Activated CD4-positive, alpha-beta T cell treated with anti-CD3 and anti-CD28 coated beads, Interleukin-2, amount 10 ng/mL, durations not matched to agents 7 days and 5 days (primary cell): ENCODE measurements at regions not wholly inside any gene's neighbourhood (a gene's known extent, or its start where the extent isn't known, plus 50 kb on each side); places are given as distances from the start of the nearest gene placed in this dataset.

Experiments used
- CTCF ChIA-PET: fragments of 350-600 bp; sonication (Branson Sonifier 250); formaldehyde crosslinking; loops from one replicate; lab custom pipeline; 2021; ENCODE audit warnings: antibody characterized with exemption; lab: Charles Lee
- POLR2A ChIA-PET: fragments of 350-600 bp; sonication (Branson Sonifier 250); formaldehyde crosslinking; loops from one replicate; lab custom pipeline; 2021; ENCODE audit warnings: antibody characterized with exemption; lab: Charles Lee
- DNase-seq: peaks from one replicate; pipeline ENCODE4 v3.0.0-alpha.2; 2020
- H3K27ac Mint-ChIP-seq: one replicate; pipeline ENCODE4 v1.8.0; 2021; ENCODE audit warnings: mild to moderate bottlenecking, moderate library complexity, mixed read lengths
- H3K27me3 Mint-ChIP-seq: one replicate; pipeline ENCODE4 v1.8.0; 2021; ENCODE audit warnings: mixed read lengths
- H3K36me3 Mint-ChIP-seq: one replicate; pipeline ENCODE4 v1.8.0; 2021; ENCODE audit warnings: low read depth, mixed read lengths
- H3K4me1 Mint-ChIP-seq: one replicate; pipeline ENCODE4 v1.8.0; 2021; ENCODE audit warnings: mixed read lengths
- H3K4me3 Mint-ChIP-seq: one replicate; pipeline ENCODE4 v1.8.0; 2021; ENCODE audit warnings: mild to moderate bottlenecking, moderate library complexity, mixed read lengths
- H3K9me3 Mint-ChIP-seq: one replicate; pipeline ENCODE4 v1.8.0; 2021; ENCODE audit warnings: mixed read lengths

DNA sequence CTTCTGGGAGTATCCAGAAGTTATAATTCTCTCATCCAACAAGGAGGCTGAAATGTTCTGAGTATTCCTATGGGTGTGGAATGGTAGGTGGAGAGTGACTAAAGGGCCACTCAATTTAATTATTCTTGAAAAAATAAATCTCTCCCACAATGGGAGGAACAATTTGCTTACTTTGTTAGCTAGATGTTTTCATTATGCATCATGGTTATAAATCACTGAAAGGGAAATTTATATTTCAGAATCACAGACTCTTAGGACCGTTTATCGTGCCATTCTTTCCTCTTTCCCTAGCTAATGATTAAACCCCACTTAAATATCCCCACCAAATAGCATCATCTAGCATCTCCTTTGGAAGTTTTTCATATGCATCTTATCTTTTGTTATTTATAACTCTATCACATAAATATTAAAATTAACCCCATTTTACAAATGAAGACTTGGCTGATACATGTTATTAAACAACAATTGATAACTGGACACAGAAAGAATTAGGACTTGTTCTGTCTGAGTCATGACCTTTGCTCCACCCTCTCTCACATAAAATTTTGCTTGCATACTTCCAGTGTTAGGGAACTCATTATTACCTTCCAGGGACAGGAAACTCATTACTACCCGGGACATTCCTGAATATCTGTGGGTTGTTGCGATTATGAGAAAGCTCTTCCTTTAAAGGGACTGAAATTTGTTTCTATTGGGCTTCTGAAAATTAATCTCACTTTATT is 94.9 kb upstream of the NMUR2 start:
- ChIA-PET POLR2A (no interaction called here), CTCF (no interaction called here)
- Mint-ChIP-seq H3K27me3 (peaks cover 16% of the 10 kb centered on the region), H3K4me3 (no peak overlapping the region), H3K27ac (no peak overlapping the region), H3K36me3 (no peaks in the 10 kb centered on the region), H3K9me3 (no peaks in the 10 kb centered on the region), H3K4me1 (no peaks in the 10 kb centered on the region)
- no peak for DNase-seq

DNA sequence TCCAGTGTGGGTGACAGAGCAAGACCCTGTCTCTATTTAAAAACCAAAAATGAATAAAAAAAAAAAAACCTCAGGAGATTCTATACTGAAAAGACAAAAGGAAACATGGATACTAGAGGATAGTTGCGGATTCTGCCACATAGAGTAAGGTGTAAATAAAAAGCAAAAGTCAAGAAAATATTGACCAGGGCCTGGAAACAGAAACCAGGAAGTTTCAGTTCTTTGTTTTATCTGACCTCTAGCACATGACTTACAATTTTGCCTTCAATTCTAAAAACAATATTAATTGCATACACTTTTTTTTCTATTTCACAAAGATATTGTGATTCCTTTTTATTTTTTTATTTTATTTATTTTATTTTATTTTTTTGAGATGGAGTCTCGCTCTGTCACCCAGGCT is 96.2 kb upstream of the NMUR2 start:
- CTCF ChIA-PET, result no interaction called here
- H3K9me3 Mint-ChIP-seq, result no peaks in the 10 kb centered on the region
- H3K27me3 Mint-ChIP-seq, result peaks cover 8% of the 10 kb centered on the region
- POLR2A ChIA-PET, result no interaction called here
- no peak overlapping the region for H3K27ac Mint-ChIP-seq
- no peak overlapping the region for H3K4me3 Mint-ChIP-seq
- DNase-seq, result no peak
- no peaks in the 10 kb centered on the region for H3K36me3 Mint-ChIP-seq
- H3K4me1 Mint-ChIP-seq, result no peaks in the 10 kb centered on the region

DNA sequence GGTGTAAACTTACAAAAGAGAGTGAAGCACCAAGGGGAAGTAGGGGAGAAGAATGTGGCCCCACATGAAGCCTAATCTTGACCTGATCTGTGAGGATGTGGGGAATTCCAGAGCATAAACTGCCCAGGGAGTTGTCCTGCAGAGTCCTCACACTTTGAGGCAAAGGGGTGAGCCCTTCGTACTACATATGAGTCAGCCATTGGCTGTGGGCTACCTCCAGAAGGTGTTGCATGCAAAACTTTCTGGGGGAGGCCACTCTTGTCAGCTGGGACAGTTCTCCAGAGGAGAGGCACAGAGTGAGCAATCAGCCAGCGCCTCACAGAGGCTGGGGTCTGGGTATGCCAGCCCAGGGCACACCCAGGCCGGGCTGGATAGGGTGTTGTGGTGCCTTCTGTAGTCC is 98.1 kb upstream of the NMUR2 start:
- POLR2A ChIA-PET, result no interaction called here
- no peaks in the 10 kb centered on the region for H3K4me1 Mint-ChIP-seq
- H3K4me3 Mint-ChIP-seq, result no peak overlapping the region
- H3K27ac Mint-ChIP-seq, result no peak overlapping the region
- no peaks in the 10 kb centered on the region for H3K36me3 Mint-ChIP-seq
- no peaks in the 10 kb centered on the region for H3K9me3 Mint-ChIP-seq
- H3K27me3 Mint-ChIP-seq, result peaks cover 9% of the 10 kb centered on the region
- CTCF ChIA-PET, result interaction anchor here (1.4 kb wide), 1 partner anchor 11 kb away, joined by 3 read pairs; no protein-coding TSS in a partner anchor
- no peak for DNase-seq

GRCh38 chr5:152505442-152506042 is 100.5 kb upstream of the NMUR2 start:
- H3K27ac Mint-ChIP-seq, result no peak overlapping the region
- H3K4me3 Mint-ChIP-seq, result no peak overlapping the region
- H3K9me3 Mint-ChIP-seq, result no peaks in the 10 kb centered on the region
- no peaks in the 10 kb centered on the region for H3K36me3 Mint-ChIP-seq
- no peaks in the 10 kb centered on the region for H3K4me1 Mint-ChIP-seq
- POLR2A ChIA-PET, result no interaction called here
- peak; percentile 58 for DNase-seq
- CTCF ChIA-PET, result interaction anchor here (1.0 kb wide), 1 partner anchor 9 kb away, joined by 4 read pairs; no protein-coding TSS in a partner anchor
- H3K27me3 Mint-ChIP-seq, result peaks cover 16% of the 10 kb centered on the region

- no peak for DNase-seq
- Mint-ChIP-seq H3K27me3 (peaks cover 22% of the 10 kb centered on the region), H3K27ac (no peak overlapping the region), H3K36me3 (no peaks in the 10 kb centered on the region), H3K4me3 (no peak overlapping the region), H3K4me1 (no peaks in the 10 kb centered on the region), H3K9me3 (no peaks in the 10 kb centered on the region)
- ChIA-PET CTCF (no interaction called here), POLR2A (no interaction called here)
These were observed 106.0 kb upstream of the NMUR2 start for GRCh38 chr5:152511120-152511519.

- no peak overlapping the region for H3K27ac Mint-ChIP-seq
- no peak for DNase-seq
- CTCF ChIA-PET, result no interaction called here
- H3K27me3 Mint-ChIP-seq, result peaks cover 25% of the 10 kb centered on the region
- POLR2A ChIA-PET, result no interaction called here
- no peaks in the 10 kb centered on the region for H3K9me3 Mint-ChIP-seq
- H3K36me3 Mint-ChIP-seq, result no peaks in the 10 kb centered on the region
- H3K4me3 Mint-ChIP-seq, result no peak overlapping the region
- H3K4me1 Mint-ChIP-seq, result no peaks in the 10 kb centered on the region
These were observed 106.6 kb upstream of the NMUR2 start for GRCh38 chr5:152511531-152512132.

- no peaks in the 10 kb centered on the region for H3K9me3 Mint-ChIP-seq
- POLR2A ChIA-PET, result no interaction called here
- H3K4me3 Mint-ChIP-seq, result no peak overlapping the region
- DNase-seq, result peak; percentile 13
- no peak overlapping the region for H3K27ac Mint-ChIP-seq
- H3K36me3 Mint-ChIP-seq, result no peaks in the 10 kb centered on the region
- H3K27me3 Mint-ChIP-seq, result peaks cover 23% of the 10 kb centered on the region
- CTCF ChIA-PET, result interaction anchor here (0.6 to 1.4 kb wide), 2 partner anchors 10 to 69 kb away, joined by 3 to 4 read pairs; no protein-coding TSS in a partner anchor
- H3K4me1 Mint-ChIP-seq, result no peaks in the 10 kb centered on the region
These were observed 109.8 kb upstream of the NMUR2 start for GRCh38 chr5:152514827-152515397.

GRCh38 chr5:152523964-152524363 is 118.9 kb upstream of the NMUR2 start:
- DNase-seq, result no peak
- H3K27ac Mint-ChIP-seq, result no peak overlapping the region
- CTCF ChIA-PET, result no interaction called here
- no peaks in the 10 kb centered on the region for H3K9me3 Mint-ChIP-seq
- no peak overlapping the region for H3K4me3 Mint-ChIP-seq
- POLR2A ChIA-PET, result no interaction called here
- H3K27me3 Mint-ChIP-seq, result peaks cover 10% of the 10 kb centered on the region
- peaks cover 2% of the 10 kb centered on the region for H3K36me3 Mint-ChIP-seq
- peaks cover 22% of the 10 kb centered on the region for H3K4me1 Mint-ChIP-seq

DNA sequence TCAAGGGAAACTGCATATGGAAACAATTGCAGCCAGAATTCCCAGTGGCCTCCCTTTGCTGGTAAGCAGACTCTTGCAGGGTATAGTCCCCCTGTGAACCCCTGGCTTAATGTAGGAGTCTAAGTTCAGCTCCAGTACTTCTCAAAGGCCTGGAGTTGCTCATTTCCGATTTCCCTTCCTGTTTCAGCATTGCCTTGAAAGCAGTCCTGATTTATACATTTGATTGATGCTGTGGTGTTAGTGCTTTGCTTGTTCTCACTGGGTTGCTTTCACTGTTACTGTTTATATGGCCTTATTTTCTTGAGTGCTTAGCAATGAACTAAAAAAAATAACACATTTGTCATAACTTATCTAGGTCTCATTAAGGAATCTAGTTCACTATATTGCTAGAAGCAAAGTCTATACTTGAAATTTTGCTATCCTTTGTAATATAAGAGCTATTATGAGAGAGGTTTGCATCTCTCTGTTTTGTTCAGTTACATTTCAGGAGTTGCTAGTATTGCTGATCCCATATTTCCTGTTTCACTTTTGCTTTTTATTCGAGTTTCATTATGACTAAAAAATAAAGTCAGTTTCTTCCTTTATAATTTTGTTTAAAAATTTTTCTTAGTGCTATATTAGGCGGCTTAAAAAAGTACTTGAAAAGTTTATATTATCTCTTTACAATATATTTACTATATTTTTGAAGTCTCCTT is 122.4 kb upstream of the NMUR2 start:
- ChIA-PET POLR2A (no interaction called here), CTCF (interaction anchor here (1.1 kb wide), 1 partner anchor 729 kb away, joined by 3 read pairs; no protein-coding TSS in a partner anchor)
- Mint-ChIP-seq H3K9me3 (no peaks in the 10 kb centered on the region), H3K27ac (peak overlapping the region; percentile 88), H3K27me3 (peaks cover 10% of the 10 kb centered on the region), H3K4me1 (peaks cover 22% of the 10 kb centered on the region), H3K36me3 (peaks cover 2% of the 10 kb centered on the region), H3K4me3 (peak overlapping the region; percentile 37)
- no peak for DNase-seq

DNA sequence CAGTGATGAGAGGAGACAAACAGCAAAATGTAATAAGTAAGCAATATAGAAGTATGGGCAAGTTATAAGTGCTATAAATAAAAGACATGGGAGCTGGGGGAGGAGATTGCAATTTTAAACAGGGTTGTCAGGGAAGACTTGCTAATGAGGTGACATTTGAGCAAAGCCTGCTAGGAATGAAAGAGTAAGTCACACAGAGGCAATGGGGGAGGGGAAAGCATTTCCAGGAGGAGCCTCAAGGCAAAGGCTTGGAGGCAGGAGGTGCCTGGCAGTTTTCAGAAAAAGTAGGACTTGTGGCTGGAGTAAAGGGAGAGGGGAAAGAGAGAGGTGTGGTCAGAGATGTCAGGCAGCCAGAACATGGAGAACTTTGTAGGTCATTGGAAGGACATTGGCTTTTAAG is 124.4 kb upstream of the NMUR2 start:
- Mint-ChIP-seq H3K36me3 (peaks cover 2% of the 10 kb centered on the region), H3K4me3 (no peak overlapping the region), H3K4me1 (peaks cover 22% of the 10 kb centered on the region), H3K27me3 (peaks cover 9% of the 10 kb centered on the region), H3K27ac (no peak overlapping the region), H3K9me3 (no peaks in the 10 kb centered on the region)
- no peak for DNase-seq
- CTCF ChIA-PET, result no interaction called here
- POLR2A ChIA-PET, result no interaction called here

DNA sequence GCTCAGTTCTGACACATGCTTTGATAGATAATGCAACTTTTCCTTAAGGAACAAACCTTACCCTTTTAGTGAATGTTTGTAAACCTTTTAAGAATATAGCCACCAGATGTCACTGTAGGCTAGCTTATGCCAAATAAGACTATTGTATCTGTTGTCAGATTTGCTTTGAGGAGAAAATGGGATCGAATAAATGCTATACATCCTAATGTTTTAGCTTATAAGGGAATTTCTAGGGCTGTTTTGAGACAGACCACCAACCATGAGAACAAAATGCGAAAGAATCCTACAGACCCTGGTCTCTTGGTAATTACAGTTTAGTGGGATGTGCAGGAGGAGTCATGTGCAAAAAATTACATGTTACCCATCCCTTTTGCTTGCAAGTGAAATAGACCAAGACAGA is 127.6 kb upstream of the NMUR2 start:
- Mint-ChIP-seq H3K27ac (no peak overlapping the region), H3K4me3 (no peak overlapping the region), H3K9me3 (no peaks in the 10 kb centered on the region), H3K36me3 (no peaks in the 10 kb centered on the region), H3K27me3 (peaks cover 10% of the 10 kb centered on the region), H3K4me1 (peaks cover 8% of the 10 kb centered on the region)
- ChIA-PET POLR2A (no interaction called here), CTCF (interaction anchor here (1.4 to 1.6 kb wide), 2 partner anchors 1432 to 1540 kb away, joined by 3 to 6 read pairs; no protein-coding TSS in a partner anchor)
- peak; percentile 36 for DNase-seq

DNA sequence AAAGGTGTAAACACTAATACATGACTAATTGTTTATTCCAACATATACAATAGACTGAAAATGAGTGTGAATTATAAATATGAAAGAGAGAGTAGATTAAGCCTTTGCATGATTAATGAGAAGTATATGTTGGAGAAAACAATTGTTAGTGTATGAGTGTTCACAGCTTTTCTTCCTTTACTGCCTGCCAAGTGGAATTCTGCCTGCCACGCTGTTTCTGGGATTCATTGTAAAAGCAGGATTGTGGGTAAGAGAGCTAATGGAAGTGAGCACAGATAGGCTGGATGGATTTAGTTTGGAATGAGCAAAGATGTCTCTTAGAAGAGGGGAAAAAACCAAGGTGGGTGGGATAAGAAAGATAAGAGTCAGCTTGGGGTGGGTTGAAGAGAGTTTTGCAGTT is 129.6 kb upstream of the NMUR2 start:
- POLR2A ChIA-PET, result no interaction called here
- H3K27ac Mint-ChIP-seq, result no peak overlapping the region

More for the DNA sequence above, 129.6 kb upstream of the NMUR2 start:
- Mint-ChIP-seq H3K4me1 (no peaks in the 10 kb centered on the region), H3K4me3 (no peak overlapping the region), H3K36me3 (no peaks in the 10 kb centered on the region), H3K9me3 (no peaks in the 10 kb centered on the region), H3K27me3 (peaks cover 5% of the 10 kb centered on the region)
- DNase-seq, result no peak
- CTCF ChIA-PET, result no interaction called here
